ENCODE measurements at regions not wholly inside any gene's neighbourhood (a gene's known extent, or its start where the extent isn't known, plus 50 kb on each side); places are given as distances from the start of the nearest gene placed in this dataset.

DNA sequence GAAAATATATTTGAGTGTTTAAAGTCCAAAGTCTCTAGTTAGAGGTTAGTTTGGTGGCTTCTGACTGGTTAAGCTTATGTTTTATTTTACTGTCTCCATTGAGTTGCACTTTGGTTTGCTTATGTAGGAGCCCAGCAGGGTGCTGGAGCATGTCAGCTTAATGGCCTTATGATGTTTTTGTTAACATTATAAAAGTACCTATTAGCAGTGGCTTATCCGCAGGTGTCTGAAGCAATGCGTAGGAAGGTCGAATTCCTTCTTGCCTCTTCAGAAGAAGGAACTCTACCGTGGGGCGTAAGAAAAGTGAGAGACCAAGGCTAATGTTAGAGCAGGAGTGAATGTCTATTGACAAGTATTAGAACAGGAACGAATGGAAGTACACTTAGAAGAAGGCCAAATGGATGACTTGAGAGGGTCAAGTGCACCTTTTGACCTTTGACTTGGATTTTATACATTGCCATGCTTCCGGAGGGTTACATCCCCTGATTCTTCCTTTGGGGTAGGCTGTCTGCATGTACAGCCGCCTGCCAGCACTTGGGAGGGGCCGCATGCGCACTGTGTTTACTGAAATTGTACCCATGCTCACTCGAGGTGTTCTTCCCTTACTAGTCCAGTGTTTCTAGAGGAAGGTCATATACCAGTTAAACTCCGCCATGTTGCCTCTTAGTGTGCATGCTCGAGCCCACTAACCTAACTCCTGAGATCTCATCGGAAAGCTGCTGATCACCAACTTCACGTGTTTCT is 793.9 kb upstream of the PCDH9 start:
- TF ChIP-seq, protein P1, sequence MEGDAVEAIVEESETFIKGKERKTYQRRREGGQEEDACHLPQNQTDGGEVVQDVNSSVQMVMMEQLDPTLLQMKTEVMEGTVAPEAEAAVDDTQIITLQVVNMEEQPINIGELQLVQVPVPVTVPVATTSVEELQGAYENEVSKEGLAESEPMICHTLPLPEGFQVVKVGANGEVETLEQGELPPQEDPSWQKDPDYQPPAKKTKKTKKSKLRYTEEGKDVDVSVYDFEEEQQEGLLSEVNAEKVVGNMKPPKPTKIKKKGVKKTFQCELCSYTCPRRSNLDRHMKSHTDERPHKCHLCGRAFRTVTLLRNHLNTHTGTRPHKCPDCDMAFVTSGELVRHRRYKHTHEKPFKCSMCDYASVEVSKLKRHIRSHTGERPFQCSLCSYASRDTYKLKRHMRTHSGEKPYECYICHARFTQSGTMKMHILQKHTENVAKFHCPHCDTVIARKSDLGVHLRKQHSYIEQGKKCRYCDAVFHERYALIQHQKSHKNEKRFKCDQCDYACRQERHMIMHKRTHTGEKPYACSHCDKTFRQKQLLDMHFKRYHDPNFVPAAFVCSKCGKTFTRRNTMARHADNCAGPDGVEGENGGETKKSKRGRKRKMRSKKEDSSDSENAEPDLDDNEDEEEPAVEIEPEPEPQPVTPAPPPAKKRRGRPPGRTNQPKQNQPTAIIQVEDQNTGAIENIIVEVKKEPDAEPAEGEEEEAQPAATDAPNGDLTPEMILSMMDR (IDR thresholded peaks at IDR 0.05; ENCODE audit: insufficient read depth, low read length), result no peak
- TF ChIP-seq SPI1 (IDR thresholded peaks at IDR 0.05; ENCODE audit: borderline replicate concordance, low read depth) (no peak), POLR2AphosphoS5 (IDR thresholded peaks at IDR 0.05; ENCODE audit: low read depth) (no peak), GABPA (IDR thresholded peaks at IDR 0.05; ENCODE audit: low read depth) (no peak)

Measured in HL-60 (cell line).